ENCODE measurements at regions not wholly inside any gene's neighbourhood (a gene's known extent, or its start where the extent isn't known, plus 50 kb on each side); places are given as distances from the start of the nearest gene placed in this dataset.
"Not testable (repeated sequence)": the region's sequence is repeated elsewhere in the genome, so short reads cannot be mapped to it uniquely, and the experiment has no call there.

DNA sequence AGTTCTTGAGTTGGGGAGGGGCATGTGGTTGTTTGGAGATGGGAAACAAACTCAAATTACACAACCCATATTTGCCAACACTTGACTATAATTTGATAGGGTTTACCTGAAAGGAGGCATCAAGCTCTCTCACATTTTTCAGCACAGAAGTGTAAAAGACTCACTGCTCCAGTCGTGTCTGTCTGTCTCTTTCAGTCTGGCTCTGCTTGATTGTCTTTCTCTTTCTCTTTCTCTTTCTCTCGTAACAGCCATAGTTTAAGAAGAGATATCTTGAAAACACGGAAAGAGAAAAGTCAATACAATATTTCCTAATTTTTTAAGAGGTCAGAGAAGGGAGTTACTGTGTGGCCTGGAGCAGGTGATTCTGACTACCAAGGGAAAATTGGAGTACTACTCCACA, 413.6 kb upstream of the CXorf51A start:
- DNase-seq (ENCODE audit: extremely low spot score, unreplicated experiment), result no peak
- no peaks in the 10 kb centered on the region for H3K27me3 Mint-ChIP-seq (ENCODE audit: unreplicated experiment)
- TF ChIP-seq, protein P1, sequence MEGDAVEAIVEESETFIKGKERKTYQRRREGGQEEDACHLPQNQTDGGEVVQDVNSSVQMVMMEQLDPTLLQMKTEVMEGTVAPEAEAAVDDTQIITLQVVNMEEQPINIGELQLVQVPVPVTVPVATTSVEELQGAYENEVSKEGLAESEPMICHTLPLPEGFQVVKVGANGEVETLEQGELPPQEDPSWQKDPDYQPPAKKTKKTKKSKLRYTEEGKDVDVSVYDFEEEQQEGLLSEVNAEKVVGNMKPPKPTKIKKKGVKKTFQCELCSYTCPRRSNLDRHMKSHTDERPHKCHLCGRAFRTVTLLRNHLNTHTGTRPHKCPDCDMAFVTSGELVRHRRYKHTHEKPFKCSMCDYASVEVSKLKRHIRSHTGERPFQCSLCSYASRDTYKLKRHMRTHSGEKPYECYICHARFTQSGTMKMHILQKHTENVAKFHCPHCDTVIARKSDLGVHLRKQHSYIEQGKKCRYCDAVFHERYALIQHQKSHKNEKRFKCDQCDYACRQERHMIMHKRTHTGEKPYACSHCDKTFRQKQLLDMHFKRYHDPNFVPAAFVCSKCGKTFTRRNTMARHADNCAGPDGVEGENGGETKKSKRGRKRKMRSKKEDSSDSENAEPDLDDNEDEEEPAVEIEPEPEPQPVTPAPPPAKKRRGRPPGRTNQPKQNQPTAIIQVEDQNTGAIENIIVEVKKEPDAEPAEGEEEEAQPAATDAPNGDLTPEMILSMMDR (IDR thresholded peaks at IDR 0.05), result no peak
- H3K9me3 Mint-ChIP-seq (ENCODE audit: unreplicated experiment), result peaks cover 45% of the 10 kb centered on the region
- no peak overlapping the region for H3K27ac Mint-ChIP-seq (ENCODE audit: unreplicated experiment)
- no peak overlapping the region for H3K4me3 Mint-ChIP-seq (ENCODE audit: unreplicated experiment)
- no peaks in the 10 kb centered on the region for H3K36me3 Mint-ChIP-seq (ENCODE audit: unreplicated experiment)
- H3K4me1 Mint-ChIP-seq (ENCODE audit: unreplicated experiment), result no peaks in the 10 kb centered on the region

DNA sequence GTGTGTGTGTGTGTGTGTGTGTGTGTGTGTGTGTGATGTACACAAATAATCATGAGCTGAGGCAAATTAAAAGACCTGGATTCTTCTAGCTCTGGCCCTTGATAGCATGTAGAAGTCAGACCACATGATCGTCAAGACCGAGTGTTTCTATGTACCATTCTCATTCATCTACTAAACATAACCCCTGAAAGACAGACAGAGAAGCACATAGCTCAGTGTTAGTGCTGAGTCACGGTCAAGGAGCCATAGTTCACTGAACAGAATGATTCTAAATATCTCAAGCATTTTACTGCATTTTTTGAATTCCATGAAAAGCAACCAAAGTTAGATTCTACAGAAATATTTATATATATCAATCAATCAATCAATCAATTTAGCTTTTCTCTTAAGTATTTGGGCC, 412.3 kb upstream of the CXorf51A start:
- no peaks in the 10 kb centered on the region for H3K36me3 Mint-ChIP-seq (ENCODE audit: unreplicated experiment)
- DNase-seq (ENCODE audit: extremely low spot score, unreplicated experiment), result no peak
- H3K4me1 Mint-ChIP-seq (ENCODE audit: unreplicated experiment), result no peaks in the 10 kb centered on the region
- no peaks in the 10 kb centered on the region for H3K27me3 Mint-ChIP-seq (ENCODE audit: unreplicated experiment)
- H3K27ac Mint-ChIP-seq (ENCODE audit: unreplicated experiment), result no peak overlapping the region
- peaks cover 40% of the 10 kb centered on the region for H3K9me3 Mint-ChIP-seq (ENCODE audit: unreplicated experiment)
- TF ChIP-seq, protein P1 (IDR thresholded peaks at IDR 0.05), result no peak
- no peak overlapping the region for H3K4me3 Mint-ChIP-seq (ENCODE audit: unreplicated experiment)

DNA sequence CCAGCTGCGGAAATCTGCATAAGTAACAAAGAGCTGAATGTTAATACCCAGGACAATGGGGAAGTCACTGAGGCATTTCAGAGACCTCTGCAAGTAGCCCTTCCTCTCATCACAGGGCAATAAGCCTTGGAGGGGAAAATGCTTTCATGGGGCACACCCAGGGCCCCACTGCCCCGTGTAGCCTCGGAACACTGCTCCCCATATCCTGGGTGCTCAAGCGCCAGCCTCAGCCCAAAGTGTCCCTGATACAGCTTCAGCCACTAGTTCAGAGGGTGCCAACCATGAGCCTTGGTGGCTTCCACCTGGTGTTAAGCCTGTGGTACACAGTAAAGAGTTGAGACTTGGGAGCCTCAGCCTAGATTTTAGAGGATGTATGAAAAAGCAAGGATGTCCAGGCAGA, 402.8 kb upstream of the CXorf51A start:
- H3K36me3 Mint-ChIP-seq (ENCODE audit: unreplicated experiment), result no peaks in the 10 kb centered on the region
- no peak overlapping the region for H3K4me3 Mint-ChIP-seq (ENCODE audit: unreplicated experiment)
- TF ChIP-seq, protein P1 (IDR thresholded peaks at IDR 0.05), result no peak
- no peak for DNase-seq (ENCODE audit: extremely low spot score, unreplicated experiment)
- no peaks in the 10 kb centered on the region for H3K27me3 Mint-ChIP-seq (ENCODE audit: unreplicated experiment)
- peaks cover 34% of the 10 kb centered on the region for H3K9me3 Mint-ChIP-seq (ENCODE audit: unreplicated experiment)
- H3K27ac Mint-ChIP-seq (ENCODE audit: unreplicated experiment), result no peak overlapping the region
- H3K4me1 Mint-ChIP-seq (ENCODE audit: unreplicated experiment), result no peaks in the 10 kb centered on the region

DNA sequence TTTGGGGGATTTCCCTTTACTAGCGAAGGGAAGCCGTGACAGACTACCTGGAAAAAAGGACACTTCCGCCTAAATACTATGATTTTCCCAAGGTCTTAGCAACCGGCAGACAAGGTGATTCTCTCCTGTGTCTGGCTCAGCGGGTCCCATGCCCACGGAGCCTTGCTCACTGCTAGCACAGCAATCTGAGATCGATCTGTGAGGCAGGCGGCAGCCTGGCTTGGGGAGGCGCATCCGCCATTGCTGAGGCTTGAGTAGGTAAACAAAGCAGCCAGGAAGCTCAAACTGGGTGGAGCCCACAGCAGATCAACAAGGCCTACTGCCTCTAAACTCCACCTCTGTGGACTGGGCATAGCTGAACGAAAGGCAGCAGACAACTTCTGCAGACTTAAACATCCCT, 385.9 kb upstream of the CXorf51A start:
- not testable (repeated sequence) for H3K4me3 Mint-ChIP-seq (ENCODE audit: unreplicated experiment); H3K27ac Mint-ChIP-seq (ENCODE audit: unreplicated experiment); H3K27me3 Mint-ChIP-seq (ENCODE audit: unreplicated experiment); H3K36me3 Mint-ChIP-seq (ENCODE audit: unreplicated experiment); DNase-seq (ENCODE audit: extremely low spot score, unreplicated experiment); H3K4me1 Mint-ChIP-seq (ENCODE audit: unreplicated experiment)
- peaks cover 28% of the 10 kb centered on the region for H3K9me3 Mint-ChIP-seq (ENCODE audit: unreplicated experiment)

DNA sequence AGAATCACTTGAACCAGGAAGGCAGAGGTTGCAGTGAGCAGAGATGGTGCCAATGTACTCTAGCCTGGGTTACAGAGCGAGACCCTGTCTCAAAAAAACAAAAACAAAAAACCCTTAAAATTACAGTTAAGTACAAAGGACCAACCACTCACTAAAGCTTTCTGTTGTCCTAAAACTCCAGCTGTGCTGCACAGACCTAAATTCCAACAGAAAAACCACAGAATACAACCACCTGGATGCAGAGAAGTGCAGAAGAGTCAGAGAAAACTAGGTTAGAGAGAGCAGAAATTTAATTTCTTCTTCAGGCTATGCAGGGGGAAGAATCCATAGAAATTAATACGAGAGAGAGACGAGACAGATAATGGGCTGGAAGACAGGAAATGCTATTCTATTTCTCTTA, 376.8 kb upstream of the CXorf51A start:
- no peak overlapping the region for H3K4me3 Mint-ChIP-seq (ENCODE audit: unreplicated experiment)

More for the DNA sequence above, 376.8 kb upstream of the CXorf51A start:
- Mint-ChIP-seq H3K4me1 (ENCODE audit: unreplicated experiment) (no peaks in the 10 kb centered on the region), H3K27ac (ENCODE audit: unreplicated experiment) (no peak overlapping the region), H3K9me3 (ENCODE audit: unreplicated experiment) (peaks cover 34% of the 10 kb centered on the region), H3K27me3 (ENCODE audit: unreplicated experiment) (no peaks in the 10 kb centered on the region), H3K36me3 (ENCODE audit: unreplicated experiment) (no peaks in the 10 kb centered on the region)
- TF ChIP-seq, protein P1 (IDR thresholded peaks at IDR 0.05), result no peak
- DNase-seq (ENCODE audit: extremely low spot score, unreplicated experiment), result no peak

Measured in osteocyte (in vitro differentiated cells).